LNCAP (cell line): ENCODE measurements at regions not wholly inside any gene's neighbourhood (a gene's known extent, or its start where the extent isn't known, plus 50 kb on each side); places are given as distances from the start of the nearest gene placed in this dataset.

Experiments
- TF ChIP-seq, protein P1 (sequence below): fragments of 450-650 bp; IDR thresholded peaks from 2 replicates; pipeline ENCODE4 v1.5.1; 2017; ENCODE audit warnings: mild to moderate bottlenecking

DNA sequence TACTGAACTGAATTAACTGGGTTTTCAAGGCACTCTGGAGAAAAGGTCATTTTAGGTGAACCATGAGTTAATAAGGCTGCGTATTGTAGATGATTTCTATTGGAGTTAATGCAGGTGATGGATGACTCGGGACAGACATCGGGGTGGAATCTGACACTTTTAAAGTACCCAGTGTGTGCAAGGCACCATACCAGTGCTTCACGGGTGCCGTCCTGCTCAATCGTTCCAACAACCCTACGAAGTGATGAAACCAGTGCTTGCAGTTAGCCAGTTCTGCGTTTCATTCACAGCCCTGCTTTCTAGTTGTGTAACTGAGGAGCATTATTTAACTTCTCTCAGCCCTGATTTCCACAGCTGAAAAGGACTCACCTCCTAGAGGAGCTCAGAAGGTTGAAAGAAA lies 216.5 kb downstream of the BARX2 start:
- TF ChIP-seq, protein P1, sequence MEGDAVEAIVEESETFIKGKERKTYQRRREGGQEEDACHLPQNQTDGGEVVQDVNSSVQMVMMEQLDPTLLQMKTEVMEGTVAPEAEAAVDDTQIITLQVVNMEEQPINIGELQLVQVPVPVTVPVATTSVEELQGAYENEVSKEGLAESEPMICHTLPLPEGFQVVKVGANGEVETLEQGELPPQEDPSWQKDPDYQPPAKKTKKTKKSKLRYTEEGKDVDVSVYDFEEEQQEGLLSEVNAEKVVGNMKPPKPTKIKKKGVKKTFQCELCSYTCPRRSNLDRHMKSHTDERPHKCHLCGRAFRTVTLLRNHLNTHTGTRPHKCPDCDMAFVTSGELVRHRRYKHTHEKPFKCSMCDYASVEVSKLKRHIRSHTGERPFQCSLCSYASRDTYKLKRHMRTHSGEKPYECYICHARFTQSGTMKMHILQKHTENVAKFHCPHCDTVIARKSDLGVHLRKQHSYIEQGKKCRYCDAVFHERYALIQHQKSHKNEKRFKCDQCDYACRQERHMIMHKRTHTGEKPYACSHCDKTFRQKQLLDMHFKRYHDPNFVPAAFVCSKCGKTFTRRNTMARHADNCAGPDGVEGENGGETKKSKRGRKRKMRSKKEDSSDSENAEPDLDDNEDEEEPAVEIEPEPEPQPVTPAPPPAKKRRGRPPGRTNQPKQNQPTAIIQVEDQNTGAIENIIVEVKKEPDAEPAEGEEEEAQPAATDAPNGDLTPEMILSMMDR = no peak

DNA sequence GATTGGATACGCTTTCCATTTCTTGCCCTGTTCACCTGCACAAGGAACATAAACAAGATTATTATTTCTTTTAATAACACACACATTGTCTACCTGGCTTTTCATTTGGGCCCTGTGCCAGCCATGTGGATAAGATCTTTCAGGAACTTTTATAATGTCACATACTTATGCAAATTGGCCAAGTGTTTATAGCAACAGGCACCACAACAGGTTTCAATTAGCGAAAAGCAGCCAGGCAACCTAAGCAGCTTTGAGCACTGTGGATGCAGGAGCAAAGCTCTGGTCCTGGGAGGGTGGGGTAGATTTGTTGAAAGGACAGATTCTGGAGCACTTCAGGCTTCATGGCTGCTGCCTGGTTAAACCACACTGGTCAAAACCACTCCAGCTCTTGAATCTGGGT lies 217.4 kb downstream of the BARX2 start:
- TF ChIP-seq, protein P1 = no peak

DNA sequence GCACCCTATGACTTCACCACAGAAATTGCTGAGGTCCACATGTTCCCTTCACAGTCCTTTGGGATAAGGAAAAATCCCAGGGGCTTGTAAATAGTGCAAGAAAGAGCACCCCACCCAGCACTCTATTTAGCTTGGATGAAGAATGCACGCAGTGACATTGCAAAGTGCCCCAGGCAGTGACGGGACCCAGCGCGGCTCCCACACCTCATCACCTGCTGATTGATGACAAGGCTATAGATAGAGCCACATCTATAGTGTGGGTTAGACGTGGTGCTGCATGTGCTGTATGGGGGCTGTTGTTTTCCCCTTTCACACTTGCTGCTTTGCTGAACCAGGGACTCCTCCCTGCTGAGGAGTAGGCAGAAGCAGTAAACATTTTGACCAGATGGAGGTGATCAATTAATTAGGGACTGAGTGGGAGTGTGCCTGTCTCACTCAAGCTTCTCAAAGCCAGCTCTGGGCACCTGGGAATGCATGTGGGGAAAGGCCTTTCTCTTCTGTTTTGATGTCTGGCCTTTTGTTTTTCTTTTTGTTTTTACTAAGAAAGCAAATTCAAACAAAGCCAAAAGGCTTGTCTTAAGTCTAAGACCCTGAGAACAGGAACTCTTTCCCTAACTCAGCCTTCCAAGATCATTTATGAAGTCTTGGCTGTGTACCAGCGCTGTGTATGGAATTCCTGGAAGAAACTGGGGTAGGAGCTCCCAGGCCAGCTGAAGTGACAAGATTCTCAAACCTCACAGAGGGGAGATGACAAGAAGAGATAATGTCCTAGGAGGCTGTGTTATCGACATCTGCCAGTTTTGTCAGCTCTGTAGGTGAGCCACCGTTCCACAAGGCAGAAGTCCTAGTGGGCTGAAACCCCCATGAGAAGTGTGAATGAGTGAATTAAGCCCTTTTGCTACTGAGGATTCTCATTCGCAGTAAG lies 219.7 kb downstream of the BARX2 start:
- TF ChIP-seq, protein P1 = no peak

DNA sequence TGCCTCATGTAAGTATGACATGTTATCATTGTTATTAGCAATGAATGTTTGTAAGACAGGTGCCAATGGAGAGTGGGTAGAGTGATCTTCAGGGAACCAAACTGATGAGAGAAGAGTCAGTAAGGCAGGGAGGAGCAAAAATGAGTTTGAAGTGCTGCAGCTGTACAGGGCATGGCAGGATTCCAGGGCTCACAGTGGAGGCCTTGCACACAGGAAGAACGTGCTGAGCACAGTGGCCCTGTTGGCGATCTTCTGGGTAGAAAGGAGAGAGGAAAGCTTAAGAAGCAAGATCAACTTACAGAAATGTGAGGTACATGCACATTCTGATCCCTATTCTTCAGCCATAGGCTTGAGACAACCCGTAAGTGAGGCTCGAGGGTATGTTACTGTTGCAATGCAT lies 219.3 kb upstream of the TMEM45B start:
- TF ChIP-seq, protein P1 = no peak

DNA sequence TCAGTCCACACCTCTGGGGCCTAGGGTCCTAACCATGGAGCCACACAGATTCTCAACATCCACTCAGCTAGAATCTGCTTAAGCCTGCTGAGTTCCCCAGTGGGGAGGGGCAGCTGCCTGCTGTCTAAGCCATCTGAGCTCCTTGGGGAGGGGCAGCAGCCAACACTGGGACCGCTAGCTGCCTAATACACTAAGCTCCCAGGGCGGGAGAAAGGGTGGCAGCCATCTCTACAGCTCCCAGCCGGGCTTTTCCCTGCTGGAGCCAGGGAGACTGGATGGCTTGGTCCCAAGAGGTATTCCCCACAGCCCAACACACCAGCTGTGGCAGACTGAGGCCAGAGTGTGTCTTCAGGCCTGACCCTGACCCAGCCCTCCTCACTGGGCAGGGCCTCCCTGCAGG lies 217.3 kb upstream of the TMEM45B start:
- TF ChIP-seq, protein P1 = no peak

DNA sequence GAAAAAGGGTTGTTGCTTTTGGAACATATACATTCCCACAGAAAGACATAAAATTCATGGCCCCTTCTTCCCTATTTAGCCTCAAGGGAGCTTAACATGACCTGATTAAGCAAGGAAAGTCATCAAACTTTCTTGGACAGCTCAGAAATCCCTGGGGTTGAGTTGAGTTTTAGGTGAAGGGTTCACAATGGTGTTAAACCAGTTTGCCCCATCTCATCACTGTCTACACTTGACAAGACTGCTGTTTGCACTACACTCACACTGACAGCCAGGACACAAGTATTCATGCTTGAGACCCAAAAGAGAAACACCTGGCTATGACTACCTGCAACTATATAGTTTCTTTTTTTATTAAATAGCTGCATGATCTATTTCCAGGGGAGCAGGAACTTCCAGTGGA lies 209.8 kb upstream of the TMEM45B start:
- TF ChIP-seq, protein P1 = no peak

DNA sequence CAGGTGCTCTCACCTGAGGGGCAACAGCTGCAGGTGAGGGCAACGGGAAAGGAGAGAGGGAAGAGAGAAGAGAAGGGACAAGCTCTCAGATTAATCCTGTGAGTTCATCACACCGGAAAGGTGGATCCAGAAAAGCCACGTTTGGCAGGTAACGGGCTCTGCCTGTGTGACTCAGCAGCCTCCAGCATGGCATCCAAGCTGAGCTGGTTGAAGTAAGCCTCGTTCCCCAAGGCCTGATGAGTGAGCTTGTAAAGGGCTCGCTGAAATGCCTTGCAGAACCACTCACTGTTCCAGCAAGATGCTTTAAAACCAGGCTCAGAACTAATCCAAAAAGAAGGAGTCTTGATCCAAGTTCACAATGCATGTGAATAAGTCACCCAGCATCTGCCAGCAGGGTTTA lies 206.9 kb upstream of the TMEM45B start:
- TF ChIP-seq, protein P1 = no peak
